HAP-1 (cell line): ENCODE measurements at regions not wholly inside any gene's neighbourhood (a gene's known extent, or its start where the extent isn't known, plus 50 kb on each side); places are given as distances from the start of the nearest gene placed in this dataset.

Source experiments
- DNase-seq, 2 experiments: peaks; one replicate each; pipeline ENCODE4 v3.0.0-alpha.2; 2016 to 2020; ENCODE audit warnings: low spot score in 2 of 2
- H3K27me3 ChIP-seq: fragments of 250-450 bp; sonication (Bioruptor Pico); 2 replicates; pipeline ENCODE4 v1.5.1; 2020; ENCODE audit warnings: low read depth, mild to moderate bottlenecking, moderate library complexity
- H3K36me3 ChIP-seq: fragments of 250-450 bp; sonication (Bioruptor Pico); replicated peaks from 2 replicates; pipeline ENCODE4 v1.5.1; 2020; ENCODE audit warnings: mild to moderate bottlenecking
- H3K4me1 ChIP-seq: fragments of 250-450 bp; sonication (Bioruptor Pico); 2 replicates; pipeline ENCODE4 v1.5.1; 2020; ENCODE audit warnings: mild to moderate bottlenecking
- H3K4me3 ChIP-seq: fragments of 250-450 bp; sonication (Bioruptor Pico); 2 replicates; pipeline ENCODE4 v1.5.1; 2020; ENCODE audit warnings: mild to moderate bottlenecking, moderate library complexity
- H3K9me3 ChIP-seq: fragments of 250-450 bp; sonication (Bioruptor Pico); 2 replicates; pipeline ENCODE4 v1.5.1; 2020; ENCODE audit warnings: mild to moderate bottlenecking, moderate library complexity
- in situ Hi-C: fragments of 300-500 bp; cut with MboI; formaldehyde crosslinking; loops from 3 replicates; pipeline ENCODE4 v1.14.3; 2020; ENCODE audit warnings: low sequenced_read_pairs, inconsistent platforms, mixed read lengths

GRCh38 chr5:89493414-89493813 is 610.4 kb upstream of the MEF2C start:
- H3K9me3 ChIP-seq, result no peaks in the 10 kb centered on the region
- no peak for DNase-seq
- in situ Hi-C loops, result no loop called here
- no peaks in the 10 kb centered on the region for H3K36me3 ChIP-seq
- no peak overlapping the region for H3K4me3 ChIP-seq
- no peaks in the 10 kb centered on the region for H3K4me1 ChIP-seq
- H3K27me3 ChIP-seq, result no peaks in the 10 kb centered on the region

GRCh38 chr5:89484962-89485361 is 602.0 kb upstream of the MEF2C start:
- Histone ChIP-seq H3K9me3 (no peaks in the 10 kb centered on the region), H3K27me3 (no peaks in the 10 kb centered on the region), H3K36me3 (no peaks in the 10 kb centered on the region), H3K4me3 (no peak overlapping the region), H3K4me1 (no peaks in the 10 kb centered on the region)
- DNase-seq, result no peak
- in situ Hi-C loops, result no loop called here

- Histone ChIP-seq H3K4me1 (no peaks in the 10 kb centered on the region), H3K4me3 (no peak overlapping the region), H3K36me3 (no peaks in the 10 kb centered on the region), H3K27me3 (no peaks in the 10 kb centered on the region), H3K9me3 (no peaks in the 10 kb centered on the region)
- DNase-seq, result no peak
- in situ Hi-C loops, result no loop called here
Measured at GRCh38 chr5:89480406-89481007, 597.5 kb upstream of the MEF2C start.

- in situ Hi-C loops, result no loop called here
- DNase-seq, result no peak
- no peak overlapping the region for H3K4me3 ChIP-seq
Measured at GRCh38 chr5:89478851-89479250, 595.9 kb upstream of the MEF2C start.

GRCh38 chr5:89473196-89473595 is 590.2 kb upstream of the MEF2C start:
- no peaks in the 10 kb centered on the region for H3K36me3 ChIP-seq
- in situ Hi-C loops, result no loop called here
- H3K9me3 ChIP-seq, result no peaks in the 10 kb centered on the region
- H3K4me1 ChIP-seq, result no peaks in the 10 kb centered on the region
- no peak for DNase-seq
- no peaks in the 10 kb centered on the region for H3K27me3 ChIP-seq
- H3K4me3 ChIP-seq, result no peak overlapping the region

More at GRCh38 chr5:89478851-89479250, 595.9 kb upstream of the MEF2C start:
- no peaks in the 10 kb centered on the region for H3K27me3 ChIP-seq
- no peaks in the 10 kb centered on the region for H3K9me3 ChIP-seq
- no peaks in the 10 kb centered on the region for H3K4me1 ChIP-seq
- no peaks in the 10 kb centered on the region for H3K36me3 ChIP-seq

- Histone ChIP-seq H3K27me3 (no peaks in the 10 kb centered on the region), H3K4me1 (no peaks in the 10 kb centered on the region), H3K4me3 (no peak overlapping the region), H3K36me3 (no peaks in the 10 kb centered on the region), H3K9me3 (no peaks in the 10 kb centered on the region)
- in situ Hi-C loops, result no loop called here
- DNase-seq, result no peak
Measured at GRCh38 chr5:89471541-89471940, 588.6 kb upstream of the MEF2C start.

GRCh38 chr5:89471115-89471514 is 588.1 kb upstream of the MEF2C start:
- no peak for DNase-seq
- H3K4me3 ChIP-seq, result no peak overlapping the region
- no peaks in the 10 kb centered on the region for H3K9me3 ChIP-seq
- in situ Hi-C loops, result no loop called here
- H3K27me3 ChIP-seq, result no peaks in the 10 kb centered on the region
- no peaks in the 10 kb centered on the region for H3K4me1 ChIP-seq
- no peaks in the 10 kb centered on the region for H3K36me3 ChIP-seq

GRCh38 chr5:89470658-89471057 is 587.7 kb upstream of the MEF2C start:
- Histone ChIP-seq H3K27me3 (no peaks in the 10 kb centered on the region), H3K9me3 (no peaks in the 10 kb centered on the region), H3K36me3 (no peaks in the 10 kb centered on the region), H3K4me1 (no peaks in the 10 kb centered on the region), H3K4me3 (no peak overlapping the region)
- in situ Hi-C loops, result no loop called here
- DNase-seq, result no peak

GRCh38 chr5:89458332-89458656 is 575.3 kb upstream of the MEF2C start:
- in situ Hi-C loops, result no loop called here
- DNase-seq, result no peak
- Histone ChIP-seq H3K4me3 (no peak overlapping the region), H3K36me3 (no peaks in the 10 kb centered on the region), H3K4me1 (no peaks in the 10 kb centered on the region), H3K27me3 (no peaks in the 10 kb centered on the region), H3K9me3 (no peaks in the 10 kb centered on the region)

GRCh38 chr5:89457411-89458331 is 574.7 kb upstream of the MEF2C start:
- in situ Hi-C loops, result no loop called here
- no peaks in the 10 kb centered on the region for H3K36me3 ChIP-seq
- DNase-seq, result no peak
- no peaks in the 10 kb centered on the region for H3K4me1 ChIP-seq
- H3K9me3 ChIP-seq, result no peaks in the 10 kb centered on the region
- no peaks in the 10 kb centered on the region for H3K27me3 ChIP-seq
- H3K4me3 ChIP-seq, result no peak overlapping the region

- H3K9me3 ChIP-seq, result no peaks in the 10 kb centered on the region
- H3K36me3 ChIP-seq, result no peaks in the 10 kb centered on the region
- in situ Hi-C loops, result no loop called here
- no peak overlapping the region for H3K4me3 ChIP-seq
- no peaks in the 10 kb centered on the region for H3K27me3 ChIP-seq
- no peak for DNase-seq
- H3K4me1 ChIP-seq, result no peaks in the 10 kb centered on the region; the same call in none of the 2 replicates
Measured at GRCh38 chr5:89452081-89452480, 569.1 kb upstream of the MEF2C start.

- no peak for DNase-seq
- in situ Hi-C loops, result no loop called here
- no peak overlapping the region for H3K4me3 ChIP-seq
- no peaks in the 10 kb centered on the region; the same call in none of the 2 replicates for H3K4me1 ChIP-seq
- H3K36me3 ChIP-seq, result no peaks in the 10 kb centered on the region
- no peaks in the 10 kb centered on the region for H3K27me3 ChIP-seq
- no peaks in the 10 kb centered on the region for H3K9me3 ChIP-seq
Measured at GRCh38 chr5:89451263-89451662, 568.3 kb upstream of the MEF2C start.

- no peak for DNase-seq
- H3K4me3 ChIP-seq, result no peak overlapping the region
- no peaks in the 10 kb centered on the region for H3K9me3 ChIP-seq
- in situ Hi-C loops, result no loop called here
- H3K27me3 ChIP-seq, result no peaks in the 10 kb centered on the region
- H3K4me1 ChIP-seq, result no peaks in the 10 kb centered on the region; the same call in none of the 2 replicates
- H3K36me3 ChIP-seq, result no peaks in the 10 kb centered on the region
Measured at GRCh38 chr5:89450149-89450538, 567.2 kb upstream of the MEF2C start.

GRCh38 chr5:89449392-89450148 is 566.6 kb upstream of the MEF2C start:
- in situ Hi-C loops, result no loop called here
- DNase-seq, result no peak
- Histone ChIP-seq H3K36me3 (no peaks in the 10 kb centered on the region), H3K9me3 (no peaks in the 10 kb centered on the region), H3K4me1 (no peaks in the 10 kb centered on the region; the same call in none of the 2 replicates), H3K4me3 (no peak overlapping the region), H3K27me3 (no peaks in the 10 kb centered on the region)
